CD4-positive, CD25-positive, alpha-beta regulatory T cell (primary cell): ENCODE measurements at regions not wholly inside any gene's neighbourhood (a gene's known extent, or its start where the extent isn't known, plus 50 kb on each side); places are given as distances from the start of the nearest gene placed in this dataset.

Source experiments
- ATAC-seq, 2 donors: fragments of 150-1000 bp; cut with Tn5 transposase; one replicate each; pipeline ENCODE4 v1.10.0; 2021; ENCODE audit warnings: low read depth in 2 of 2, moderate number of reproducible peaks in 2 of 2, moderate library complexity in 1 of 2
- DNase-seq, 3 donors: peaks; one replicate each; pipeline versions ENCODE4 v3.0.0 to v3.0.0-alpha.2; 2012 to 2022; ENCODE audit warnings: mixed read lengths in 1 of 3
- H3K27ac ChIP-seq: one replicate; pipeline ENCODE4 v1.7.0; 2013; ENCODE audit warnings: mild to moderate bottlenecking, low read length; ENCODE audit not compliant: insufficient read depth, poor library complexity, severe bottlenecking
- H3K27me3 ChIP-seq: one replicate; pipeline ENCODE4 v1.7.0; 2013; ENCODE audit warnings: low read length; ENCODE audit not compliant: control insufficient read depth, insufficient read depth
- H3K36me3 ChIP-seq: one replicate; pipeline ENCODE4 v1.7.0; 2013; ENCODE audit warnings: mild to moderate bottlenecking, low read length, moderate library complexity; ENCODE audit not compliant: control insufficient read depth, insufficient read depth
- H3K4me1 ChIP-seq: 2 replicates; pipeline ENCODE4 v1.7.0; 2013; ENCODE audit warnings: mild to moderate bottlenecking, low read length; ENCODE audit not compliant: insufficient read depth, control insufficient read depth, poor library complexity, severe bottlenecking
- H3K4me3 ChIP-seq: one replicate; pipeline ENCODE4 v1.7.0; 2013; ENCODE audit warnings: low read depth, mild to moderate bottlenecking, low read length, moderate library complexity
- H3K9me3 ChIP-seq, 2 experiments: 1 replicate in 1 of 2; 2 replicates in 1 of 2; pipeline ENCODE4 v1.7.0; 2013; ENCODE audit warnings: low read length in 2 of 2, mild to moderate bottlenecking in 1 of 2, moderate library complexity in 1 of 2; ENCODE audit not compliant: control insufficient read depth in 2 of 2
- H3K27ac Mint-ChIP-seq, 3 donors: one replicate each; pipeline ENCODE4 v1.8.0; 2020 to 2022; ENCODE audit warnings: mild to moderate bottlenecking in 3 of 3, mixed read lengths in 3 of 3, moderate library complexity in 2 of 3
- H3K27me3 Mint-ChIP-seq: one replicate; pipeline ENCODE4 v1.8.0; 2022; ENCODE audit warnings: mild to moderate bottlenecking, mixed read lengths
- H3K36me3 Mint-ChIP-seq: one replicate; pipeline ENCODE4 v1.8.0; 2020; ENCODE audit warnings: mixed read lengths
- H3K4me1 Mint-ChIP-seq, 4 donors: one replicate each; pipeline ENCODE4 v1.8.0; 2020 to 2022; ENCODE audit warnings: mixed read lengths in 4 of 4, mild to moderate bottlenecking in 1 of 4
- H3K4me3 Mint-ChIP-seq, 4 donors: one replicate each; pipeline ENCODE4 v1.8.0; 2020 to 2022; ENCODE audit warnings: mild to moderate bottlenecking in 4 of 4, mixed read lengths in 4 of 4, moderate library complexity in 3 of 4
- H3K9me3 Mint-ChIP-seq, 7 donors: one replicate each; pipeline ENCODE4 v1.8.0; 2020 to 2022; ENCODE audit warnings: mixed read lengths in 7 of 7, mild to moderate bottlenecking in 3 of 7, moderate library complexity in 2 of 7

- Mint-ChIP-seq H3K9me3 (no peaks in the 10 kb centered on the region), H3K36me3 (peaks cover 7% of the 10 kb centered on the region), H3K27me3 (no peaks in the 10 kb centered on the region), H3K4me3 (no peak overlapping the region), H3K4me1 (peaks cover 7 to 48% (median 30%) of the 10 kb centered on the region in 4 donors), H3K27ac (peak overlapping the region in 2 of 3 donors; percentile 4 to 34)
- Histone ChIP-seq H3K27ac (no peak overlapping the region), H3K27me3 (no peaks in the 10 kb centered on the region), H3K4me1 (peaks cover 7% of the 10 kb centered on the region), H3K4me3 (no peak overlapping the region), H3K36me3 (no peaks in the 10 kb centered on the region), H3K9me3 (no peaks in the 10 kb centered on the region)
- no peak for DNase-seq
- no peak for ATAC-seq
Observed at GRCh38 chr13:40383885-40384284, 282.6 kb downstream of the FOXO1 start.

GRCh38 chr13:40384976-40385857 lies 281.2 kb downstream of the FOXO1 start:
- H3K27ac Mint-ChIP-seq = peak overlapping the region in 2 of 3 donors; percentile 4 to 85
- H3K4me3 Mint-ChIP-seq = no peak overlapping the region
- Histone ChIP-seq H3K27ac (no peak overlapping the region), H3K4me3 (no peak overlapping the region), H3K27me3 (no peaks in the 10 kb centered on the region), H3K4me1 (peaks cover 21% of the 10 kb centered on the region), H3K36me3 (no peaks in the 10 kb centered on the region), H3K9me3 (no peaks in the 10 kb centered on the region)
- no peak for DNase-seq
- peaks cover 4 to 51% (median 35%) of the 10 kb centered on the region in 4 donors for H3K4me1 Mint-ChIP-seq
- peaks cover 7% of the 10 kb centered on the region for H3K36me3 Mint-ChIP-seq
- H3K9me3 Mint-ChIP-seq = no peaks in the 10 kb centered on the region
- H3K27me3 Mint-ChIP-seq = no peaks in the 10 kb centered on the region
- ATAC-seq = no peak

DNA sequence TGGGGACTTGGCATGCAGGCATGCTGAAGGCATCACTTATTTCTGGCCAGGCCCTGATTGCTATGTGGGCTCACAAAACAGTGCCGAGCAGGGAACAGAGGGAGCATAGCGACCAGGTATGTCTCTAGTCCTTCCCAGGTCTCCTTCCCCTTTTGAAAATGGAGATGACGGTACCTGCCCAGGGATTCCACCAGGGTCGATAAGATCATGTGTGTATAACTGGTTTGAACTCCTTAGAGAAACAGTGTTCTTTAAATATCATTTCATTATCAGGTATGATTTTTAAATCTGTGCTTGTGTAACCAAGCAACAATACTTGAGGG lies 280.6 kb downstream of the FOXO1 start:
- Mint-ChIP-seq H3K4me1 (peaks cover 4 to 57% (median 40%) of the 10 kb centered on the region in 4 donors), H3K4me3 (peak overlapping the region in 3 of 4 donors; percentile 30 to 53 (median 36))
- no peaks in the 10 kb centered on the region for H3K27me3 ChIP-seq

GRCh38 chr13:40386586-40386985 lies 279.9 kb downstream of the FOXO1 start:
- H3K27me3 Mint-ChIP-seq = no peaks in the 10 kb centered on the region
- ATAC-seq (no peak), DNase-seq (no peak)
- Histone ChIP-seq H3K4me3 (no peak overlapping the region), H3K27me3 (no peaks in the 10 kb centered on the region), H3K27ac (no peak overlapping the region), H3K36me3 (no peaks in the 10 kb centered on the region), H3K4me1 (peaks cover 24% of the 10 kb centered on the region), H3K9me3 (no peaks in the 10 kb centered on the region)
- peaks cover 4 to 59% (median 40%) of the 10 kb centered on the region in 4 donors for H3K4me1 Mint-ChIP-seq
- H3K4me3 Mint-ChIP-seq = peak overlapping the region in 3 of 4 donors; percentile 4 to 29 (median 28)
- H3K36me3 Mint-ChIP-seq = peaks cover 7% of the 10 kb centered on the region
- no peaks in the 10 kb centered on the region for H3K9me3 Mint-ChIP-seq
- peak overlapping the region in 2 of 3 donors; percentile 61 to 74 for H3K27ac Mint-ChIP-seq

More for the DNA sequence above, 280.6 kb downstream of the FOXO1 start:
- peak overlapping the region; percentile 16 to 84 (median 54) for H3K27ac Mint-ChIP-seq
- no peaks in the 10 kb centered on the region for H3K9me3 Mint-ChIP-seq
- DNase-seq = no peak
- H3K4me1 ChIP-seq = peaks cover 24% of the 10 kb centered on the region
- H3K4me3 ChIP-seq = no peak overlapping the region
- H3K36me3 ChIP-seq = no peaks in the 10 kb centered on the region
- H3K27ac ChIP-seq = no peak overlapping the region
- no peaks in the 10 kb centered on the region for H3K9me3 ChIP-seq
- H3K36me3 Mint-ChIP-seq = peaks cover 7% of the 10 kb centered on the region
- H3K27me3 Mint-ChIP-seq = no peaks in the 10 kb centered on the region
- ATAC-seq = no peak

- Mint-ChIP-seq H3K27ac (peak overlapping the region; percentile 89 to 100 (median 96)), H3K36me3 (peaks cover 7% of the 10 kb centered on the region), H3K4me3 (peak overlapping the region; percentile 43 to 68 (median 48)), H3K27me3 (no peaks in the 10 kb centered on the region), H3K4me1 (peaks cover 4 to 59% (median 42%) of the 10 kb centered on the region in 4 donors), H3K9me3 (no peaks in the 10 kb centered on the region)
- no peak for ATAC-seq
- H3K4me3 ChIP-seq = no peak overlapping the region
- no peaks in the 10 kb centered on the region for H3K9me3 ChIP-seq
- H3K27me3 ChIP-seq = no peaks in the 10 kb centered on the region
- peak overlapping the region; percentile 96 for H3K27ac ChIP-seq
- peaks cover 24% of the 10 kb centered on the region for H3K4me1 ChIP-seq
- H3K36me3 ChIP-seq = no peaks in the 10 kb centered on the region
- no peak for DNase-seq
Observed at GRCh38 chr13:40387775-40388174, 278.7 kb downstream of the FOXO1 start.

DNA sequence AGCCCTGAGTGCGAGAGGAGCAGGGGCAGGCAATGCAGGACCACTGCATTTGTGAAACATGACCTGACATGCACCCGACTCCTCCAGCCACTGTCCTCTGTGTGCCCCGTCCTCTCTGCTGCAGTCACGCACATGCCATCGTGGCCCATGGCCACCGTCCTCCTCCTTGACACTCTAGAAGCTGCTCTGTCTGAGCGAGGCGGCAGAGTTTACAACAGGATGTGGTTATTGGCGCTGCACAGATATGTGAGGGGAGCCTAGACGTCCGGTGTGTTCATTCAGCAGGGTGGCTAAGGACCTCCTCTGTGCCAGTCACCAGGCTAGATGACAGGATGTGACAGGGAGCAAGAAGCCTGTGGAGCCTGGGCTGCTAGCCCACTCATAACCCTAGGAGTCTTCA lies 277.8 kb downstream of the FOXO1 start:
- no peaks in the 10 kb centered on the region for H3K27me3 ChIP-seq
- Mint-ChIP-seq H3K4me1 (peaks cover 4 to 59% (median 42%) of the 10 kb centered on the region in 4 donors), H3K36me3 (peaks cover 7% of the 10 kb centered on the region), H3K9me3 (no peaks in the 10 kb centered on the region), H3K4me3 (peak overlapping the region; percentile 68 to 92 (median 89)), H3K27ac (peak overlapping the region; percentile 98 to 100 (median 99)), H3K27me3 (no peaks in the 10 kb centered on the region)
- H3K4me3 ChIP-seq = peak overlapping the region; percentile 89
- H3K36me3 ChIP-seq = no peaks in the 10 kb centered on the region
- ATAC-seq (peak; percentile 97), DNase-seq (peak; percentile 61 to 99 (median 88))
- no peaks in the 10 kb centered on the region for H3K9me3 ChIP-seq
- H3K4me1 ChIP-seq = peaks cover 24% of the 10 kb centered on the region
- peak overlapping the region; percentile 96 for H3K27ac ChIP-seq

GRCh38 chr13:40389081-40389641 lies 277.3 kb downstream of the FOXO1 start:
- Histone ChIP-seq H3K27ac (peak overlapping the region; percentile 96), H3K27me3 (no peaks in the 10 kb centered on the region), H3K36me3 (no peaks in the 10 kb centered on the region), H3K9me3 (no peaks in the 10 kb centered on the region), H3K4me3 (peak overlapping the region; percentile 89), H3K4me1 (peaks cover 24% of the 10 kb centered on the region)
- DNase-seq = peak; percentile 12 to 87 (median 76)
- H3K27ac Mint-ChIP-seq = peak overlapping the region; percentile 98 to 100 (median 99)
- H3K27me3 Mint-ChIP-seq = no peaks in the 10 kb centered on the region
- peak; percentile 61 to 62 for ATAC-seq
- no peaks in the 10 kb centered on the region for H3K9me3 Mint-ChIP-seq
- peaks cover 4 to 61% (median 39%) of the 10 kb centered on the region in 4 donors for H3K4me1 Mint-ChIP-seq
- peak overlapping the region; percentile 68 to 92 (median 89) for H3K4me3 Mint-ChIP-seq
- H3K36me3 Mint-ChIP-seq = peaks cover 7% of the 10 kb centered on the region
